SU-DHL-6 (cell line): ENCODE measurements at regions not wholly inside any gene's neighbourhood (a gene's known extent, or its start where the extent isn't known, plus 50 kb on each side); places are given as distances from the start of the nearest gene placed in this dataset.

Experiments used
- H2AFZ ChIP-seq: fragments of 200-600 bp; sonication (generic); 2 replicates; pipeline ENCODE4 v1.6.1; 2014; ENCODE audit warnings: low read depth, mild to moderate bottlenecking, moderate library complexity, mixed read lengths, antibody characterized with exemption, low read length; ENCODE audit not compliant: severe bottlenecking
- H3F3A ChIP-seq: fragments of 200-600 bp; shearing (Covaris generic); 2 replicates; pipeline ENCODE4 v1.6.0; 2016; ENCODE audit warnings: antibody characterized with exemption, mild to moderate bottlenecking; ENCODE audit not compliant: insufficient read depth
- H3K27ac ChIP-seq: fragments of 200-600 bp; sonication (generic); 2 replicates; pipeline ENCODE4 v1.5.1; 2016; ENCODE audit warnings: low read depth, mild to moderate bottlenecking, low read length, moderate library complexity, mixed read lengths
- H3K27me3 ChIP-seq: fragments of 200-600 bp; sonication (generic), shearing (Covaris generic); 2 replicates; pipeline ENCODE4 v1.6.0; 2014; ENCODE audit warnings: mild to moderate bottlenecking, low read length
- H3K36me3 ChIP-seq: fragments of 200-600 bp; sonication (generic); 2 replicates; pipeline ENCODE4 v1.6.1; 2014; ENCODE audit warnings: mild to moderate bottlenecking, low read length, mixed read lengths
- H3K4me2 ChIP-seq: fragments of 300-600, 200-600 bp; shearing (Covaris generic), sonication (generic); 2 replicates; pipeline ENCODE4 v1.6.0; 2014; ENCODE audit warnings: low read length, low read depth, mild to moderate bottlenecking; ENCODE audit not compliant: poor library complexity, severe bottlenecking
- H3K4me3 ChIP-seq: fragments of 200-600 bp; sonication (generic); 2 replicates; pipeline ENCODE4 v1.5.1; 2014; ENCODE audit warnings: antibody characterized with exemption, low read length, mild to moderate bottlenecking, mixed read lengths; ENCODE audit not compliant: insufficient read depth, poor library complexity, severe bottlenecking
- H3K79me2 ChIP-seq: fragments of 200-600 bp; sonication (generic); 2 replicates; pipeline ENCODE4 v1.6.1; 2014; ENCODE audit warnings: mild to moderate bottlenecking, low read length, moderate library complexity; ENCODE audit not compliant: insufficient read depth
- H3K9ac ChIP-seq: fragments of 200-600 bp; sonication (generic); 2 replicates; pipeline ENCODE4 v1.7.0; 2014; ENCODE audit warnings: mild to moderate bottlenecking, low read length
- H3K9me2 ChIP-seq: fragments of 200-600 bp; sonication (generic); replicated peaks from 2 replicates; pipeline ENCODE4 v1.6.1; 2014; ENCODE audit warnings: low read length; ENCODE audit not compliant: insufficient read depth
- H3K9me3 ChIP-seq: fragments of 200-600 bp; sonication (generic); 2 replicates; pipeline ENCODE4 v1.6.1; 2014; ENCODE audit warnings: low read length, mixed read lengths; ENCODE audit not compliant: insufficient read depth
- H4K20me1 ChIP-seq: fragments of 200-600 bp; sonication (generic); 2 replicates; pipeline ENCODE4 v1.6.1; 2014; ENCODE audit warnings: low read depth, mild to moderate bottlenecking, antibody characterized with exemption, low read length, moderate library complexity, mixed read lengths
- CTCF ChIP-seq: fragments of 200-600 bp; sonication (generic); IDR thresholded peaks from one replicate; pipeline ENCODE4 v1.5.1; 2017; ENCODE audit warnings: antibody characterized with exemption, mild to moderate bottlenecking, low read length, moderate library complexity; ENCODE audit not compliant: insufficient read depth, poor library complexity, severe bottlenecking
- EZH2phosphoT487 ChIP-seq: fragments of 200-600 bp; sonication (generic), shearing (Covaris generic); conservative IDR thresholded peaks from 2 replicates; pipeline ENCODE4 v1.6.1; 2018; ENCODE audit warnings: mild to moderate bottlenecking, antibody characterized with exemption, low read length, moderate library complexity, mixed read lengths

- Histone ChIP-seq H3K9me3 (no peaks in the 10 kb centered on the region), H3K79me2 (no peaks in the 10 kb centered on the region), H3K4me3 (no peak overlapping the region), H3K36me3 (no peaks in the 10 kb centered on the region), H3K9me2 (no peaks in the 10 kb centered on the region), H2AFZ (no peak overlapping the region), H3K27me3 (no peaks in the 10 kb centered on the region; the same call in 1 of the 2 replicates), H3K4me2 (no peak overlapping the region), H3K27ac (no peak overlapping the region), H3K9ac (no peak overlapping the region), H3F3A (no peaks in the 10 kb centered on the region), H4K20me1 (no peaks in the 10 kb centered on the region)
- TF ChIP-seq EZH2phosphoT487 (no peak), CTCF (no peak)
Observed at GRCh38 chr7:24075426-24075810, 208.6 kb upstream of the NPY start.

GRCh38 chr7:24082826-24083225, 201.2 kb upstream of the NPY start:
- Histone ChIP-seq H3F3A (no peaks in the 10 kb centered on the region), H3K4me2 (no peak overlapping the region), H3K4me3 (no peak overlapping the region), H3K9me2 (no peaks in the 10 kb centered on the region), H3K27ac (no peak overlapping the region), H4K20me1 (no peaks in the 10 kb centered on the region), H3K36me3 (no peaks in the 10 kb centered on the region), H3K79me2 (no peaks in the 10 kb centered on the region), H3K27me3 (no peaks in the 10 kb centered on the region; the same call in 1 of the 2 replicates), H2AFZ (no peak overlapping the region), H3K9me3 (no peaks in the 10 kb centered on the region), H3K9ac (no peak overlapping the region)
- no peak for TF ChIP-seq EZH2phosphoT487
- no peak for TF ChIP-seq CTCF

- no peaks in the 10 kb centered on the region for H4K20me1 ChIP-seq
- H3F3A ChIP-seq: no peaks in the 10 kb centered on the region
- no peaks in the 10 kb centered on the region for H3K36me3 ChIP-seq
- H2AFZ ChIP-seq: no peak overlapping the region
- no peaks in the 10 kb centered on the region for H3K9me2 ChIP-seq
- H3K4me3 ChIP-seq: no peak overlapping the region
- H3K27ac ChIP-seq: no peak overlapping the region
- no peak overlapping the region for H3K4me2 ChIP-seq
- no peaks in the 10 kb centered on the region for H3K27me3 ChIP-seq
- H3K9me3 ChIP-seq: peaks cover 6% of the 10 kb centered on the region; the same call in 1 of the 2 replicates
- TF ChIP-seq EZH2phosphoT487: no peak
- TF ChIP-seq CTCF: no peak
- no peak overlapping the region for H3K9ac ChIP-seq
- no peaks in the 10 kb centered on the region for H3K79me2 ChIP-seq
Observed at GRCh38 chr7:24102988-24103387, 181.0 kb upstream of the NPY start.

GRCh38 chr7:24108906-24109376, 175.0 kb upstream of the NPY start:
- no peaks in the 10 kb centered on the region for H3K27me3 ChIP-seq
- no peaks in the 10 kb centered on the region for H3K9me3 ChIP-seq
- H2AFZ ChIP-seq: no peak overlapping the region
- H3K9ac ChIP-seq: no peak overlapping the region
- no peaks in the 10 kb centered on the region for H3K79me2 ChIP-seq
- H3K4me3 ChIP-seq: no peak overlapping the region
- no peak overlapping the region for H3K27ac ChIP-seq
- H3K4me2 ChIP-seq: no peak overlapping the region
- no peaks in the 10 kb centered on the region for H3K36me3 ChIP-seq
- no peaks in the 10 kb centered on the region for H4K20me1 ChIP-seq
- H3F3A ChIP-seq: no peaks in the 10 kb centered on the region
- no peaks in the 10 kb centered on the region for H3K9me2 ChIP-seq
- TF ChIP-seq EZH2phosphoT487 (no peak), CTCF (no peak)
